DND-41 (cell line): ENCODE measurements at regions not wholly inside any gene's neighbourhood (a gene's known extent, or its start where the extent isn't known, plus 50 kb on each side); places are given as distances from the start of the nearest gene placed in this dataset.

Experiments
- ATAC-seq: fragments of 200-7000 bp; cut with Tn5 transposase; 3 replicates; pipeline ENCODE4 v1.9.1; 2021; ENCODE audit warnings: low read depth; ENCODE audit not compliant: insufficient read depth
- DNase-seq: peaks from one replicate; pipeline ENCODE4 v3.0.0-alpha.2; 2020
- H2AFZ ChIP-seq: 2 replicates; pipeline ENCODE4 v1.6.0; 2012; ENCODE audit warnings: low read depth, low read length
- H3K27ac ChIP-seq: 2 replicates; pipeline ENCODE4 v1.5.1; 2012; ENCODE audit warnings: low read length, inconsistent platforms
- H3K27me3 ChIP-seq: fragments of 200-600 bp; sonication (generic); 2 replicates; pipeline ENCODE4 v1.6.0; 2012; ENCODE audit warnings: low read length, mild to moderate bottlenecking, inconsistent platforms; ENCODE audit not compliant: insufficient read depth, poor library complexity
- H3K36me3 ChIP-seq: 2 replicates; pipeline ENCODE4 v1.5.1; 2012; ENCODE audit warnings: low read length, inconsistent platforms; ENCODE audit not compliant: insufficient read depth
- H3K4me1 ChIP-seq: 2 replicates; pipeline ENCODE4 v1.5.1; 2012; ENCODE audit warnings: mild to moderate bottlenecking, low read length; ENCODE audit not compliant: insufficient read depth
- H3K4me2 ChIP-seq: 2 replicates; pipeline ENCODE4 v1.6.0; 2012; ENCODE audit warnings: mild to moderate bottlenecking, moderate library complexity, low read length, inconsistent platforms; ENCODE audit not compliant: insufficient read depth
- H3K4me3 ChIP-seq, 2 experiments: fragments of 200-600 bp in 1 of 2; shearing (Covaris generic) in 1 of 2; 2 replicates each; pipeline ENCODE4 v1.5.1; 2012 to 2016; ENCODE audit warnings: inconsistent platforms in 2 of 2, low read length in 2 of 2, mild to moderate bottlenecking in 2 of 2, low read depth in 1 of 2, moderate library complexity in 1 of 2
- H3K79me2 ChIP-seq: 2 replicates; pipeline ENCODE4 v1.6.0; 2012; ENCODE audit warnings: low read length, inconsistent platforms; ENCODE audit not compliant: insufficient read depth
- H3K9ac ChIP-seq: 2 replicates; pipeline ENCODE4 v1.6.0; 2012; ENCODE audit warnings: low read depth, mild to moderate bottlenecking, inconsistent platforms, low read length, moderate library complexity
- H3K9me3 ChIP-seq: 2 replicates; pipeline ENCODE4 v1.5.1; 2012; ENCODE audit warnings: low read length, moderate library complexity, mild to moderate bottlenecking, inconsistent platforms; ENCODE audit not compliant: insufficient read depth, severe bottlenecking
- H4K20me1 ChIP-seq: 2 replicates; pipeline ENCODE4 v1.6.0; 2012; ENCODE audit warnings: low read length; ENCODE audit not compliant: insufficient read depth
- CTCF ChIP-seq: IDR thresholded peaks from 2 replicates; pipeline ENCODE4 v1.5.1; 2012; ENCODE audit warnings: borderline replicate concordance, low read length, moderate library complexity, mild to moderate bottlenecking; ENCODE audit not compliant: poor library complexity, severe bottlenecking; ENCODE audit errors: extremely low read depth
- EZH2 ChIP-seq: IDR thresholded peaks from 3 replicates; pipeline ENCODE4 v1.6.1; 2012; ENCODE audit warnings: borderline replicate concordance, low read depth, mild to moderate bottlenecking, moderate library complexity, low read length, inconsistent platforms; ENCODE audit not compliant: severe bottlenecking

DNA sequence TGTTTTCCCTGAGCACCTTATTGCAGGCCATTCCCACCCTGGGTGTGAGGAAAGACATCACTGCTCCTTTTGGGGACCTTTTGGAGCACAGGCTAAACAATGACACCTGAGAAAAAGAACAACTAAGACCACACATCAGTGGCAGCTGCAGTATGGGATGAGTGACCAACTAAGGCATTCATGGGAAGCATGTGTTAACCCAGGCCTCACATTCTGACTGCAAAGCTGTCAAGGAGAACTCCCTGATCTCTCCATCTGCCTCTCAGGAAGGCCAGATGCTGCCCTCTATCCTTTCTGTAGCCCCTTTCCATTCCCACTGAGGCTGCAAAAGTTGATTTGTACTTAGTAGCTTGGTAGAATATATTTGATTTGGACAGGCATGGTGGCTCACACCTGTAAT is 130.5 kb upstream of the FOXN2 start:
- Histone ChIP-seq H3K36me3 (no peaks in the 10 kb centered on the region), H2AFZ (no peak overlapping the region), H3K9me3 (no peaks in the 10 kb centered on the region), H3K27ac (no peak overlapping the region), H3K4me3 (no peak overlapping the region), H3K27me3 (no peaks in the 10 kb centered on the region), H3K79me2 (no peaks in the 10 kb centered on the region), H3K9ac (no peak overlapping the region), H3K4me1 (no peaks in the 10 kb centered on the region), H4K20me1 (no peaks in the 10 kb centered on the region), H3K4me2 (no peak overlapping the region)
- TF ChIP-seq CTCF (no peak), EZH2 (no peak)
- DNase-seq (no peak), ATAC-seq (no peak)

- H3K36me3 ChIP-seq: no peaks in the 10 kb centered on the region
- no peak for DNase-seq
- no peak overlapping the region for H3K27ac ChIP-seq
- no peak overlapping the region for H3K4me2 ChIP-seq
- H3K79me2 ChIP-seq: no peaks in the 10 kb centered on the region
- TF ChIP-seq CTCF (no peak), EZH2 (no peak)
- H4K20me1 ChIP-seq: no peaks in the 10 kb centered on the region
- H2AFZ ChIP-seq: no peak overlapping the region
- H3K27me3 ChIP-seq: no peaks in the 10 kb centered on the region
- ATAC-seq: no peak
- H3K9ac ChIP-seq: no peak overlapping the region
- H3K4me3 ChIP-seq: no peak overlapping the region
- H3K9me3 ChIP-seq: no peaks in the 10 kb centered on the region
- no peaks in the 10 kb centered on the region for H3K4me1 ChIP-seq
Observed at GRCh38 chr2:48187503-48187902, 127.0 kb upstream of the FOXN2 start.

DNA sequence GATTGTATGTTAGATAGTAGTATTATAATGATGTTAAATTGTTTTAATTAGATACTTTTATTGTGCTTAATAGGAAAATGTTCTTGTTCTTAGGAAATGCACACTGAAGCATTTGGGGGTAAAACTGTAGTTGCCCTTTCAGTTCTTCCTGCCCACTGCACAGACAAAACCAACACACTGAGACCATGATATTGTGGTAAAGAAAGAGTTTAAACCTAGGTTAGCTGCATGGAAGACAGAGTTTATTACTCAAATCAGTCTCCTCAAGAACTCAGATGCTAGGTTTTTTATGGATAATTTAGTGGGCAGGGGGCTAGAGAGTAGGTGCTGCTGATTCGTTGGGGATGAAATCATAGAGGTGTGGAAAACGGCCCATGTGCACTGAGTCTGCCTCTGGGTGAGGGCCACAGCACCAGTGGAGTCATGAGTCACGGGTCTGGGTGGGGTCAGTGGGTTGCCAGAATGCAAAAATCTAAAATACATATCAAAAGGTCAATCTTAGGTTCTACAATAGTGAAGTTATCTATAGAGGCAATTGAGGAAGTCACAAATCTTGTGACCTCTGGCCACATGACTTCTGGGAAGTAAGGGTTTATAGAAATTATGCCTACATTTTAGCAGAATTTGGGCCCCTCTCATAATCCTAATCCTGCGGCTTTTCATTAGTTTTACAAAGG is 124.8 kb upstream of the FOXN2 start:
- Histone ChIP-seq H4K20me1 (no peaks in the 10 kb centered on the region), H3K4me3 (no peak overlapping the region), H3K27me3 (peaks cover 3% of the 10 kb centered on the region), H3K4me2 (no peak overlapping the region), H3K4me1 (no peaks in the 10 kb centered on the region), H3K9me3 (no peaks in the 10 kb centered on the region), H3K79me2 (no peaks in the 10 kb centered on the region), H3K36me3 (no peaks in the 10 kb centered on the region), H3K27ac (no peak overlapping the region), H2AFZ (no peak overlapping the region), H3K9ac (no peak overlapping the region)
- no peak for TF ChIP-seq CTCF
- no peak for TF ChIP-seq EZH2
- no peak for ATAC-seq
- DNase-seq: no peak

DNA sequence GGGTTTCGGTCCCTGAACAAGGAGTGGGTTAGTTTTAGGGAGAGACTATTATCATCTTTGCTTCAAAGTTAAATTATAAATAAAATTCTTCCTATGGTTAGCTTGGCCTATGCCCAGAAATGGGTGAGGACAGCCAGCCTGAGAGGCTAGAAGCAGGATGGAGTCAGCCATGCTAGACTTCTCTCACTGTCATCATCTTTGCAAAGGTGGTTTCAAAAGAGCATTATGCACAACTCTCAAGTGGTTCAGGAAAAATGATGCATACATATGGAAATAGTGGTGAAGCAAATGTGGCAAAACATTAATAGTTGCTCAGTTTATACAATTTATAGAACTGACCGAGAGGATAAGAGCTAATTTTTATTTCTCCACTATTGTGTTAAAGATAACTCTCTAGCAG is 124.3 kb upstream of the FOXN2 start:
- H3K27ac ChIP-seq: no peak overlapping the region
- no peak overlapping the region for H3K4me3 ChIP-seq
- H2AFZ ChIP-seq: no peak overlapping the region
- DNase-seq (no peak), ATAC-seq (no peak)
- H3K4me1 ChIP-seq: no peaks in the 10 kb centered on the region
- H3K9me3 ChIP-seq: no peaks in the 10 kb centered on the region
- no peak for TF ChIP-seq CTCF
- TF ChIP-seq EZH2: no peak
- no peaks in the 10 kb centered on the region for H3K79me2 ChIP-seq
- no peaks in the 10 kb centered on the region; the same call in 1 of the 2 replicates for H4K20me1 ChIP-seq
- H3K9ac ChIP-seq: no peak overlapping the region
- no peaks in the 10 kb centered on the region for H3K36me3 ChIP-seq
- no peak overlapping the region for H3K4me2 ChIP-seq
- H3K27me3 ChIP-seq: peaks cover 3% of the 10 kb centered on the region
